Osteocyte (in vitro differentiated cells): ENCODE measurements at regions not wholly inside any gene's neighbourhood (a gene's known extent, or its start where the extent isn't known, plus 50 kb on each side); places are given as distances from the start of the nearest gene placed in this dataset.

Experiments
- DNase-seq: peaks from one replicate; pipeline ENCODE4 v3.0.0; 2021; ENCODE audit warnings: mixed read lengths; ENCODE audit not compliant: unreplicated experiment; ENCODE audit errors: extremely low spot score
- H3K27ac Mint-ChIP-seq: one replicate; pipeline ENCODE4 v1.8.0; 2021; ENCODE audit warnings: mild to moderate bottlenecking, mixed read lengths; ENCODE audit not compliant: unreplicated experiment
- H3K27me3 Mint-ChIP-seq: one replicate; pipeline ENCODE4 v1.8.0; 2021; ENCODE audit warnings: mixed read lengths; ENCODE audit not compliant: unreplicated experiment
- H3K36me3 Mint-ChIP-seq: one replicate; pipeline ENCODE4 v1.8.0; 2021; ENCODE audit warnings: mixed read lengths; ENCODE audit not compliant: unreplicated experiment
- H3K4me1 Mint-ChIP-seq: one replicate; pipeline ENCODE4 v1.8.0; 2021; ENCODE audit warnings: mixed read lengths; ENCODE audit not compliant: unreplicated experiment
- H3K4me3 Mint-ChIP-seq: one replicate; pipeline ENCODE4 v1.8.0; 2021; ENCODE audit warnings: mild to moderate bottlenecking, moderate library complexity, mixed read lengths; ENCODE audit not compliant: unreplicated experiment
- H3K9me3 Mint-ChIP-seq: one replicate; pipeline ENCODE4 v1.8.0; 2021; ENCODE audit warnings: mixed read lengths; ENCODE audit not compliant: unreplicated experiment
- TF ChIP-seq, protein P1 (sequence below): fragments of 200-600 bp; sonication (generic); IDR thresholded peaks from 2 replicates; pipeline ENCODE4 v1.5.0; 2021; ENCODE audit warnings: antibody characterized with exemption, mild to moderate bottlenecking, moderate library complexity

DNA sequence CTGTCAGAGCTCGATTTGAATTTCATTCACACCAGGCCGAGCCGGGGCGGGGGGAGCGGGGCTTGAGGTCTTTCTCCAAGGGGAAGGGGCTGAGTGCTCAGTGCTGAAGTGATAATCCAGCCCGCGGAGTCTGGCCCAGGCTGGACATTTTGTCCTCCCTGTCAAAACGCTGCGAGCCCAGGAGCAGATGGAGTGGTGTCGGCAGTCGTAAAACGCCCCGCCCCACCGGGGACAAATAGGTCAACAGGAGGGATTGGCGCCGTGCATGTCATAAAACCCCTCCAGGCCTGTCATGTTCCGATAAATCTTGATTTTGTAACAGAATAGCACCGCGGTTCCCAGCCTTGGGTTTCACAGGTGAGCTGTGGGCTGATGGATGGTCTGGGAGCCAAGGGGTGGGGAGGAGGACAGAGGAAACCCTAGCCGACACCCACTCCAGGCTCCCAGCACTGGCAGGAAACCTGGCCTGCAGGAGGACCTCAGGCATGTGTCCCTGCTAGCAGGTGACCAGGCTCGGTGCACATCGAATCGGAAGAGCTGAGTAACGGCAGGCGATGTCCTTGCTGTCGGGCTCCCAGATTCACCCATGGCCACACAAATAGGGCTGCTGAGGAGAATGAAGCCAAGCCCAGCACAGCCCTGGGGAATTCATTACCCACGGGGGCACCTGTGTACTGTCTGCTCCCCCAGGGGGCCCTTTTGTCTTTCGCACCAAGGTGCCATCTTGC lies 341.4 kb downstream of the FOXL1 start:
- Mint-ChIP-seq H3K36me3 (peaks cover 2% of the 10 kb centered on the region), H3K9me3 (peaks cover 5% of the 10 kb centered on the region), H3K27me3 (no peaks in the 10 kb centered on the region), H3K4me1 (peaks cover 24% of the 10 kb centered on the region), H3K4me3 (no peak overlapping the region), H3K27ac (no peak overlapping the region)
- no peak for DNase-seq
- TF ChIP-seq, protein P1, sequence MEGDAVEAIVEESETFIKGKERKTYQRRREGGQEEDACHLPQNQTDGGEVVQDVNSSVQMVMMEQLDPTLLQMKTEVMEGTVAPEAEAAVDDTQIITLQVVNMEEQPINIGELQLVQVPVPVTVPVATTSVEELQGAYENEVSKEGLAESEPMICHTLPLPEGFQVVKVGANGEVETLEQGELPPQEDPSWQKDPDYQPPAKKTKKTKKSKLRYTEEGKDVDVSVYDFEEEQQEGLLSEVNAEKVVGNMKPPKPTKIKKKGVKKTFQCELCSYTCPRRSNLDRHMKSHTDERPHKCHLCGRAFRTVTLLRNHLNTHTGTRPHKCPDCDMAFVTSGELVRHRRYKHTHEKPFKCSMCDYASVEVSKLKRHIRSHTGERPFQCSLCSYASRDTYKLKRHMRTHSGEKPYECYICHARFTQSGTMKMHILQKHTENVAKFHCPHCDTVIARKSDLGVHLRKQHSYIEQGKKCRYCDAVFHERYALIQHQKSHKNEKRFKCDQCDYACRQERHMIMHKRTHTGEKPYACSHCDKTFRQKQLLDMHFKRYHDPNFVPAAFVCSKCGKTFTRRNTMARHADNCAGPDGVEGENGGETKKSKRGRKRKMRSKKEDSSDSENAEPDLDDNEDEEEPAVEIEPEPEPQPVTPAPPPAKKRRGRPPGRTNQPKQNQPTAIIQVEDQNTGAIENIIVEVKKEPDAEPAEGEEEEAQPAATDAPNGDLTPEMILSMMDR, result no peak

DNA sequence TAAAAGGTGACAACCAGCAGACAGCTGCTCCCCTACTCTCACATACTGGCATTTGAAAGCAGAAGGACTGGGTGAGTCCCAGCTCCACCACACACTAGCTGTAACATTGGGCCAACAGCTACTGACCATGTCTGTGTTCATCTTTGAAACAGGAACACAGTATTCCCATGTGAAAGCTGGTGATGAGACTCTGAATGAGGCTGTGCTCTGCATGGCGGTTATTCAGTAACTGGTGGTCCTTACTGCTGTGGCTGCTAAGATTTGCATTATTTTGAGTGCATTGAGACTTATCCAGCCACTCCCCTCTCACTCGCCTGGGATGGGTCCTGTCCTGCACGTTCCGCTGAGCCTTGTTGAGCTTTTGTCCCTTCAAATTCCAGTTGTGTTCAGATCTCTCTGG lies 342.9 kb downstream of the FOXL1 start:
- Mint-ChIP-seq H3K27ac (no peak overlapping the region), H3K9me3 (peaks cover 5% of the 10 kb centered on the region), H3K4me1 (peaks cover 17% of the 10 kb centered on the region), H3K4me3 (no peak overlapping the region), H3K36me3 (peaks cover 2% of the 10 kb centered on the region), H3K27me3 (no peaks in the 10 kb centered on the region)
- no peak for DNase-seq
- TF ChIP-seq, protein P1, result no peak

DNA sequence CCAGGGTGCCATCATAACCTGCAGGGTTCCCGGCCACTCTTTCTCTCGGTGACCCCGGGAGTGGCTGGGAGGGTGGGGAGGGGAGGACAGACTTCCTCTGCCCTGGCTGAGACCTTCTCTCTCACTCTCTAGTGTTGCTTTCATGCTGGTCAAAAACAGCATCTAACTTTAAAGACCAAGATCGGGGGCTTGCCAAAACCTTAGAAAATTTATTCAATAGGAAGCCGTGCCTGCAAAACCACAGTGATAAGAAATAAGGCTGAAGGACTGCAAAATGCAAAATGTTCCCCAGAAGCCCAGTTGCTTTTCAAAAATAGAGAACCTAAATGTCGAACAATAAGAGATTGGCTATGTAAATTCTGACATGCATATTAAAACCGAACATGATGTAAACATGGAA lies 344.0 kb downstream of the FOXL1 start:
- no peak overlapping the region for H3K4me3 Mint-ChIP-seq
- TF ChIP-seq, protein P1, result no peak
- peaks cover 5% of the 10 kb centered on the region for H3K9me3 Mint-ChIP-seq
- H3K27ac Mint-ChIP-seq, result no peak overlapping the region
- H3K4me1 Mint-ChIP-seq, result peaks cover 17% of the 10 kb centered on the region
- H3K27me3 Mint-ChIP-seq, result no peaks in the 10 kb centered on the region
- H3K36me3 Mint-ChIP-seq, result peaks cover 2% of the 10 kb centered on the region
- DNase-seq, result no peak

DNA sequence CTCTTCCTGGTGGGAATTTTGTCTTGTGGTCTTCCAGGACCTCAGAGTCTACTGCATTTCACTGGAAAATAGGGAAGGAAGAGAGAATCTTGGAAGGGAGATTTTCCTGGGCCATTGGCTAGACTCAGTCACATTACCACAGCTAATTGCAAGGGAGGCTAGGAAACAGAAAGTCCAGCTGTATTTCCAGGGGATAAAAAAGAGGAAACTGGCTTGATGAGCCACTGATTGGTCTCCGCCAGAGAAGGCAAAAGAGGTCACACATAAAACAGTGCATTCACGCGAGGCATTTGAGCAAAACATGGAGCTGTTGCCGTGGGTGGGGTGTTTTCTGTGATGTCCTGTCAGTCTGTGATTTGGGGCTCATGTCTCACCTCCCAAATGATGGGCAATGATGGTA lies 345.3 kb downstream of the FOXL1 start:
- Mint-ChIP-seq H3K4me3 (no peak overlapping the region), H3K36me3 (peaks cover 2% of the 10 kb centered on the region), H3K27me3 (no peaks in the 10 kb centered on the region), H3K9me3 (peaks cover 5% of the 10 kb centered on the region), H3K27ac (peak overlapping the region; percentile 2), H3K4me1 (peaks cover 17% of the 10 kb centered on the region)
- no peak for DNase-seq
- TF ChIP-seq, protein P1, result no peak

DNA sequence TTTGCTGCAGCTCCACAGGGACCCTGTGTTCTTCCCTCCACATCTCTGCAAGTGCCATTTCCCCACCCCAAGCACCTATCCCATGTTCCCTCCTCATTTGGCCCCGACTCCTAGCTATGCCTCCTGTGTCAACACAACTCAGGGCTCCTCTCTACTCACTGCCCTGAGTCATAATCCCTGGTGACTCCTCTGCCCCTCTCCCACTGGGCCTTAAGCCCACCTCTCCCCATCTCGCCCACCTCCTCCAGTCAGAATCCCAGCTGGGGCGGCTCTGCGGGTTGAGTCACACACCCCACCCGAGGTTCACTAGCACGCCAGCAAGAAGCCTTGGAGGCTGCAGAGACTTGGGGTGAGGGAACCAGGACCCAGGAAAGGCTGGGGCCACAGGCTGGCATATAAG lies 346.2 kb downstream of the FOXL1 start:
- TF ChIP-seq, protein P1, result no peak
- H3K4me3 Mint-ChIP-seq, result no peak overlapping the region
- H3K27me3 Mint-ChIP-seq, result no peaks in the 10 kb centered on the region
- H3K36me3 Mint-ChIP-seq, result peaks cover 2% of the 10 kb centered on the region
- H3K9me3 Mint-ChIP-seq, result peaks cover 5% of the 10 kb centered on the region
- no peak overlapping the region for H3K27ac Mint-ChIP-seq
- H3K4me1 Mint-ChIP-seq, result peaks cover 13% of the 10 kb centered on the region
- no peak for DNase-seq
